SK-N-MC (cell line): ENCODE measurements at regions not wholly inside any gene's neighbourhood (a gene's known extent, or its start where the extent isn't known, plus 50 kb on each side); places are given as distances from the start of the nearest gene placed in this dataset.

Source experiments
- DNase-seq: peaks from one replicate; pipeline ENCODE4 v3.0.0-alpha.2; 2011; ENCODE audit warnings: low read depth, low spot score
- H3K27ac ChIP-seq: fragments of 200-600 bp; sonication (generic); 2 replicates; pipeline ENCODE4 v1.5.1; 2016; ENCODE audit warnings: mixed run types
- H3K36me3 ChIP-seq: fragments of 200-600 bp; sonication (generic); 2 replicates; pipeline ENCODE4 v1.6.1; 2017; ENCODE audit warnings: antibody characterized with exemption, low read length, mixed read lengths; ENCODE audit not compliant: insufficient read depth
- H3K4me3 ChIP-seq: fragments of 200-600 bp; sonication (generic); 2 replicates; pipeline ENCODE4 v1.5.1; 2016
- H3K9ac ChIP-seq: fragments of 200-600 bp; sonication (generic); 2 replicates; pipeline ENCODE4 v1.8.0; 2017; ENCODE audit warnings: mixed run types, mixed read lengths; ENCODE audit not compliant: insufficient read length
- H3K9me3 ChIP-seq: fragments of 200-600 bp; sonication (generic); 2 replicates; pipeline ENCODE4 v1.6.1; 2017; ENCODE audit warnings: low read depth, mild to moderate bottlenecking, antibody characterized with exemption, low read length, moderate library complexity, mixed read lengths
- EZH2 ChIP-seq: fragments of 200-600 bp; sonication (generic); IDR thresholded peaks from one replicate; pipeline ENCODE4 v1.6.1; 2017; ENCODE audit warnings: antibody characterized with exemption
- FOXP2 ChIP-seq: optimal IDR thresholded peaks from 2 replicates; pipeline ENCODE3; 2011; ENCODE audit warnings: mild to moderate bottlenecking, moderate library complexity; ENCODE audit not compliant: insufficient read depth; ENCODE audit errors: extremely low read length, control extremely low read depth
- POLR2AphosphoS5 ChIP-seq: IDR thresholded peaks from 2 replicates; pipeline ENCODE4 v1.6.1; 2012; ENCODE audit warnings: mild to moderate bottlenecking, low read depth, low read length, borderline replicate concordance

DNA sequence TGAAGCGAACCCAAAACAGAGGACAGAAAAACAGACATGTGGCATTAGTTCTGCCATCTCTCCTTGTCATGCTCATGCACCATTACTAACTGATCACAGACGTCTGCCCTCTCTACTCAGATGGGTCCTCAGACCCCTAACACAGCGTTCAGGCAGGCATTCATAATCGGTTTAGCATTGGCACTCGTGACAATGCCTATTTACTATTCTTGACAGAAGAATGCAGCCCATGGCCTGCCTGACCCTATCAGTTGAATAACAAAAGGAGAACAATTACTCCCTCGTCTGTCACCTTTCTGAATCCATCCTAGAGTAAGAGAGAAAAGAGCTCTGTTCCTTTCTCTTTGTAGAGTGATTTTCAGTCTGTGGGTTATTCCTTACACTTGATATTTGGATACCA, 194.6 kb upstream of the PHYHIPL start:
- no peak overlapping the region for H3K4me3 ChIP-seq
- no peak overlapping the region for H3K27ac ChIP-seq
- H3K9ac ChIP-seq = no peak overlapping the region
- H3K36me3 ChIP-seq = no peaks in the 10 kb centered on the region
- H3K9me3 ChIP-seq = no peaks in the 10 kb centered on the region
- DNase-seq = no peak
- TF ChIP-seq FOXP2 (no peak), EZH2 (no peak), POLR2AphosphoS5 (no peak)

DNA sequence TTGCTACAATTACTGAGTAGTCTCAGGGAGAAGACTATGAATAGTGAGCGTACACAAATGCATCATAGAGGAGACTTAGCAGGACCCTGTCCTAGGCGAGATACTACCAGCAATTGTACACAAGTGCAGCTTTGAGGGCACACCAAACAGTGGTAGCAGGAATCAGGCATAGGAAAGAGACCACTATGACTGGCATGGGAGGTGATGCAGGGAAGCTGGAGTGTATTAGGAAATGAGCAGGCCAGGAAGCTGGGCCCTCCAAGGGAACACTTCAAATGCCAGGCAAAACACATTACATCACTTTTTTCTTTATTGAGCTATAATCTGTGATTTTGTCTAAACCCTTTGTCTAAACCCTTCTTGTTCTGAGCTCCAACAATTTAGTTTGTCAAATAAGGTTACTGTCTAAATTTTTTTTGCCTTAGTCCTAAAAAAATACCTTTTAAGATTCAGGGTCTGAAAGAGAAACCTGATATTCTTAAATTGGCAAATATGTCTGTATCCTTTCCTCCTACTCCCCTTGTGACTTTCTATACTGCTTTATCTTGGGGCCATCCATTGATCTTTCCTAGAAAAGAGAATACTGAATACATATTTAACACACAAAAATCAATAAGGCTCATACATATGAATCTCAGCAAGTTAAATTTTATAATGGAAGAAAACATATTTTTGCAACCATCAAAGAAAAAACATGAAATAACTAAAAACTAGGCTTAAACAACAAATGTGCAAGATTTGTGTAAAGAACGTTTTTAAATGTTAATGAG, 193.8 kb upstream of the PHYHIPL start:
- DNase-seq = no peak
- TF ChIP-seq POLR2AphosphoS5 (no peak), EZH2 (no peak), FOXP2 (no peak)
- Histone ChIP-seq H3K9ac (no peak overlapping the region), H3K9me3 (no peaks in the 10 kb centered on the region), H3K27ac (no peak overlapping the region), H3K36me3 (no peaks in the 10 kb centered on the region), H3K4me3 (no peak overlapping the region)

GRCh38 chr10:58985216-58985615, 191.2 kb upstream of the PHYHIPL start:
- Histone ChIP-seq H3K9me3 (no peaks in the 10 kb centered on the region), H3K9ac (no peak overlapping the region), H3K36me3 (no peaks in the 10 kb centered on the region), H3K27ac (no peak overlapping the region), H3K4me3 (no peak overlapping the region)
- DNase-seq = no peak
- no peak for TF ChIP-seq FOXP2
- no peak for TF ChIP-seq POLR2AphosphoS5
- TF ChIP-seq EZH2 = no peak

GRCh38 chr10:58989486-58990039, 186.9 kb upstream of the PHYHIPL start:
- no peak for TF ChIP-seq EZH2
- no peak for TF ChIP-seq FOXP2
- TF ChIP-seq POLR2AphosphoS5 = no peak
- no peak for DNase-seq
- Histone ChIP-seq H3K9ac (no peak overlapping the region), H3K4me3 (no peak overlapping the region), H3K27ac (no peak overlapping the region), H3K9me3 (no peaks in the 10 kb centered on the region), H3K36me3 (no peaks in the 10 kb centered on the region)

- no peaks in the 10 kb centered on the region for H3K36me3 ChIP-seq
- H3K9me3 ChIP-seq = no peaks in the 10 kb centered on the region
- no peak overlapping the region for H3K27ac ChIP-seq
- no peak overlapping the region for H3K9ac ChIP-seq
- no peak overlapping the region for H3K4me3 ChIP-seq
- no peak for DNase-seq
- TF ChIP-seq EZH2 = no peak
- TF ChIP-seq POLR2AphosphoS5 = no peak
- TF ChIP-seq FOXP2 = no peak
Observed at GRCh38 chr10:58990693-58991092, 185.8 kb upstream of the PHYHIPL start.

DNA sequence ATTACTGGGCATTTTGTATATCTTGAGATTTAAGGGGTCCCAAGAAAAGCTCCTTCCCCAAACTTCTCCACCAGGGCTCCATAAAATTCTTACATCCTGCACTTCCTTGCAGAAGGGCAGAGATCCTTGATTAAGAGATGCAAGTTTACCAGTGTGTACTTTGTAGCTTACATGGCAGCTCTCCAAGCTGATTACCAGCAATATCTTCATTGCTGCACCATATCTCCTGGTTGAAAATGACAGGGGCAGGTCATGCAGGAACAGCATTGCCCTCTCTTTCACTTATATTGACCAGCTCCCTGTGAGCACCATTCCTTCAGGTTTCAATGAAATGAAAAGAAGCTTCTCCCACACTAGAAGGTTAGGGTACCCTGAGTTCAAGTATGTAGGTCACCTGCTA, 184.6 kb upstream of the PHYHIPL start:
- TF ChIP-seq EZH2 (no peak), POLR2AphosphoS5 (no peak), FOXP2 (no peak)
- Histone ChIP-seq H3K27ac (no peak overlapping the region), H3K9me3 (no peaks in the 10 kb centered on the region), H3K36me3 (no peaks in the 10 kb centered on the region), H3K4me3 (no peak overlapping the region), H3K9ac (no peak overlapping the region)
- DNase-seq = no peak

- H3K4me3 ChIP-seq = no peak overlapping the region
- no peak overlapping the region for H3K9ac ChIP-seq
- H3K9me3 ChIP-seq = no peaks in the 10 kb centered on the region
- no peak for DNase-seq
- no peak for TF ChIP-seq FOXP2
- no peak for TF ChIP-seq POLR2AphosphoS5
- no peak for TF ChIP-seq EZH2
- no peaks in the 10 kb centered on the region for H3K36me3 ChIP-seq
- H3K27ac ChIP-seq = no peak overlapping the region
Observed at GRCh38 chr10:58992830-58993460, 183.5 kb upstream of the PHYHIPL start.

DNA sequence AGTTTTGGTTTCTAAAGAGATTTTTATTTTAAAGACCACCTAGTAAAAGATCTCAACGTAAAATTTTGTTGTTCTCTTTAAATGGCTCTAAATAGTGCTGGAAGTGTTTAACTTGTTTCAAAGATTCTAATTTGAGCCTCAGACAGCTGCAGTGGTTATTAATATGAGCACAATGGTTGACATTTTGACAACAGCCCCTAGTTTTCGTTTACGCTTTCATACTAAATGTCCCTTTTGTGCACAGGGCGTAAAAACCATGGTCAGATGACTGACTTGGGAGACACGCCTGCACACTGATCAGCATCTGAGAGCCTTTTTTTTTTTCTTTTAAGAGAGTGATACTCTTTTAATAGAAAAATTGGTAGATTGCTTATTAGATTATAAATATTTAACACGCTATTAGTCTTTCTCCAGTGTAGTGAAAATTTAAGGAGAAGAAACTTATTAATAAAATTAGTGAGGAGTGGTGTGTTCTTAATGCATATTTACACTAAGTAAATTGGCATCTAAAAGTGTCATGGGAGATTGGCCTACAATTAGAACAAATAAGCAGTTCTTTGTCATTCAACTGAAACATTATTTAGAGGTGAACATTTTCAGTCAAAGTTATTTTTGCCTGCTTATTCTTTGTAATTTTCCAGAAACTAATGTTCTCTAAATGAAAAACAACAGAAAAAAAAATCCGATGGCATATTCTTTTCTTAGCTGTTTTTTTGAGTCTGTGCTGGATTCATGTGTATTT, 182.8 kb upstream of the PHYHIPL start:
- DNase-seq = no peak
- H3K4me3 ChIP-seq = no peak overlapping the region

More for the DNA sequence above, 182.8 kb upstream of the PHYHIPL start:
- H3K36me3 ChIP-seq = no peaks in the 10 kb centered on the region
- no peak overlapping the region for H3K9ac ChIP-seq
- no peak for TF ChIP-seq POLR2AphosphoS5
- no peak for TF ChIP-seq FOXP2
- no peak for TF ChIP-seq EZH2
- no peaks in the 10 kb centered on the region for H3K9me3 ChIP-seq
- H3K27ac ChIP-seq = no peak overlapping the region
